ENCODE measurements at regions not wholly inside any gene's neighbourhood (a gene's known extent, or its start where the extent isn't known, plus 50 kb on each side); places are given as distances from the start of the nearest gene placed in this dataset.

DNA sequence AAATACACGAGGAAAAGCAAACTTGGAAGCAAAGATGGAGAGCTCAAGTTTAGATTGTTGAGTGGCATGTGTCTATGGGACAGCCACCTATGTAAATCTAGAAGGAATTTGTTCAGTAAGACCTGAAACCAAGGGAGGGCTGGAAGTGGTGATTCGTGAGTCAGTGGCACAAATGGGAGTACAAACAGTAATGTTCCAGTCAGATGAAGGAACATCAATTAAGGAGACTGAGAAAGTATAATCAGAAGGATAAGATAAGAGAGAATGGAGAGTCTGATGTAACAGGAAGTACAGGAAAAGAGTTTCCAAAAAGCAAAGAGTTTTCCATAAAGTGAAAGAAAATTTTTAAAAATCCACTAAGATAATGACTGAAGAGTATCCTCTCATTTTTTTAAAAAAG, 544.2 kb downstream of the KIF20B start:
- TF ChIP-seq, protein P1, sequence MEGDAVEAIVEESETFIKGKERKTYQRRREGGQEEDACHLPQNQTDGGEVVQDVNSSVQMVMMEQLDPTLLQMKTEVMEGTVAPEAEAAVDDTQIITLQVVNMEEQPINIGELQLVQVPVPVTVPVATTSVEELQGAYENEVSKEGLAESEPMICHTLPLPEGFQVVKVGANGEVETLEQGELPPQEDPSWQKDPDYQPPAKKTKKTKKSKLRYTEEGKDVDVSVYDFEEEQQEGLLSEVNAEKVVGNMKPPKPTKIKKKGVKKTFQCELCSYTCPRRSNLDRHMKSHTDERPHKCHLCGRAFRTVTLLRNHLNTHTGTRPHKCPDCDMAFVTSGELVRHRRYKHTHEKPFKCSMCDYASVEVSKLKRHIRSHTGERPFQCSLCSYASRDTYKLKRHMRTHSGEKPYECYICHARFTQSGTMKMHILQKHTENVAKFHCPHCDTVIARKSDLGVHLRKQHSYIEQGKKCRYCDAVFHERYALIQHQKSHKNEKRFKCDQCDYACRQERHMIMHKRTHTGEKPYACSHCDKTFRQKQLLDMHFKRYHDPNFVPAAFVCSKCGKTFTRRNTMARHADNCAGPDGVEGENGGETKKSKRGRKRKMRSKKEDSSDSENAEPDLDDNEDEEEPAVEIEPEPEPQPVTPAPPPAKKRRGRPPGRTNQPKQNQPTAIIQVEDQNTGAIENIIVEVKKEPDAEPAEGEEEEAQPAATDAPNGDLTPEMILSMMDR (IDR thresholded peaks at IDR 0.05): no peak
- TF ChIP-seq POLR2AphosphoS5 (IDR thresholded peaks at IDR 0.05) (no peak), POLR2A (IDR thresholded peaks at IDR 0.05) (no peak)
